ENCODE measurements at regions not wholly inside any gene's neighbourhood (a gene's known extent, or its start where the extent isn't known, plus 50 kb on each side); places are given as distances from the start of the nearest gene placed in this dataset.
"Not testable (repeated sequence)": the region's sequence is repeated elsewhere in the genome, so short reads cannot be mapped to it uniquely, and the experiment has no call there.

DNA sequence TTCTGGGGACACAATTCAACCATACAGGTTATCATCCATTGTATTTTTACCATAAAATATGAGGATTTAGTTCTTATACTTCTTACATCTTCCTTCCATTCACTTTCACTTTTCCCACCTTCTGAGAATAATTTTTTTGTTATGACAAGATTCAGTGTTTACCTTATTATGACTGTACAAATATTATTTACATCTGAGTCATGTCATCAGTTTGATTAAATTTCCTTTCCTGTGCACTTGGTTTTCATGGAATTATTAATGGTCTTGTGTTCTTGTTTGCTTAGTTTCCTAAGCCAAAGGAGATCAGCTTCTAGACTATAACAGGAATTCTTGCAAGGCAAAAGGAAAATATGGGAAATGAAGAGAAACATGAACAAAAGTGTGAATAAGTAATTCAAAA lies 366.5 kb downstream of the TMEM38B start:
- no peak for DNase-seq

DNA sequence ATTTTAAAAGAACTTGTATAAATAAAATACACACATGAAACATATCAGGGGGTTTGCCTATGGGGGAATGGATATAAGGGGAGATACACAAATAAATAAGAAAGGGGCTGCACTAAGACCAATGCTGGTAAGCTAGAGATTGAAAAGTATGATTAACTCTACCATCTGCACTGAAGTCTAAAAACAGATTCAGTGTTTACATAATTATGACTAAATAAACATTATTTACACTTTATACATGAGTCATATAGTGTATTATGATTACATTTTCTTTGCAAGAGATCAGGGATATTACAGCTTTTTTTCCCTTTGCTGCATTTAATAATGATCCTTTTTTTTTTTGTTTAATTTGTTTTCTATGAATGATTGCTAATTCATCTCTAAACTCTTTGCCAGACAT lies 367.9 kb downstream of the TMEM38B start:
- DNase-seq: no peak

DNA sequence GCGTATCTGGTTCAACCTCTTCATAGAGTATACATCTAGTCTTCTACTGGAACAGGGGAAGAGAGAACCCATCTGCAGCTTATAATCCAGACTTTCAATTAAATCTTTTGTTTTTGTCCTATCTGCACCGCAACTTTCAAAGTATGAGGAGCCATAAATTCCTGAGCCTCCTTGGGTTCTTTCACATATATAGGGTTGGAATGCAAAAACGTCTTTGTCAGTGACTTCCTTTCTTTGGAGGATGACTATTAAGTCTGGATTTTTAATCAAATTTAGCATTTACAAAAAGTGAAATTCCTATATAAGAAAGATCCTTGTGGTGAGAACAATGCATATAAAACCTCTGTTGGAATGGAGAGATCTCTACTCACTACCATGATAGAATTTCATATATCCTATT lies 370.8 kb downstream of the TMEM38B start:
- DNase-seq: no peak

DNA sequence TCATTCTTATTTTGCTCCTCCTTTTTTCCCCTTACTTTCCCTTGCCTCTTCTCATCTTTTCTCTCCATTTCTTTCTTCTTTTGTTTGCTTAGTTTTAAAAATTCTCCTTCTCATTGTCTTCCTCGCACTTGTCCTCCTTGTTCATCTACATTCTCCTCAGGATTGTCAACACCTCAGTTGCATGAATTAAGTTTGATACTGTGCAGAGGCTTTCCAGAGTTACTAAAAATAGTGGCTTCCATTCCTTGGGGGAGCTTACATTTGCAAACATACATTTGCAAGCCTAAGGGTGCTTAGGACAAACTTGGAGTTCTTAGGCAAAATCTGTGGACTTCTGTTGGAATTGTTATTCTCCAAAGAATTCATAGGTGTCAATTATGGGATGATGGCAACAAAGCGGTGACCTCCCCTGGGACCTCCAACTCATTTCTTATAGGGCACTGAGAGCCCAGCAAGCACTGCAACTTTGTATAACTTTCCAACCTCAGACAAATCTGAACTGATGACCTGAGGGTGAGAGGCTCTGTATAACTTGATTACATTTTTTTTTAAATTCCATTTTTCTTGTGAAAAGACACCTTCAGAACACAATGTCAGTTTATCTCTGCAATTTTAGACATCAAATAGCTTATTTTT lies 371.4 kb downstream of the TMEM38B start:
- no peak for DNase-seq

DNA sequence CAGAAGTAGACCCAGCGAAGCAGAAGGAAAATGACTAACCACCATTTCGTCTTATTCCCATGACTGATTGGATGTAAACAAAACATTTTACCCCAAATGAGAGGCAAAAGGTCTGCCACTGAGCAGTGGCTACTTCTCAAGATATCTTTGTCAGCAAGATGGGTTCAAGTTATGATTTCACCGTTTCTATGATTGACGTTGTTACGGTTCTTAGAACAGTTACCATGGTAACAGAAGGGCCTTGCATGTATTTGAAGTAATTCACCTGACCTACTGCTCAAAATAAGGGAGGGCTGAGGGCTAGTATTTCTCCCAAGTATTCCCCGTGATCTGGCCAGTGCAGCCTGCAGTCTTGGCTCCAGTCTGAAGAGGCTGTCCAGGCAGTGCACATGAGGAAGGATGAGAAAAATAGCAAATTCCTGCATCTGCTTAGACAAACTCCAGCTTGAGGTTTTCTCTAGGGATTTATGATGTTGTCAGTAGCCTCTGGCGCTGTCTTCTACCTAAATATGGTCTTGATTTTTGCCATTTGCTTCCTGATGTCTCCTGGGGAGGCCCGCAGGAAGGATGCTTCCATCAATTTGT lies 372.7 kb downstream of the TMEM38B start:
- no peak for DNase-seq

DNA sequence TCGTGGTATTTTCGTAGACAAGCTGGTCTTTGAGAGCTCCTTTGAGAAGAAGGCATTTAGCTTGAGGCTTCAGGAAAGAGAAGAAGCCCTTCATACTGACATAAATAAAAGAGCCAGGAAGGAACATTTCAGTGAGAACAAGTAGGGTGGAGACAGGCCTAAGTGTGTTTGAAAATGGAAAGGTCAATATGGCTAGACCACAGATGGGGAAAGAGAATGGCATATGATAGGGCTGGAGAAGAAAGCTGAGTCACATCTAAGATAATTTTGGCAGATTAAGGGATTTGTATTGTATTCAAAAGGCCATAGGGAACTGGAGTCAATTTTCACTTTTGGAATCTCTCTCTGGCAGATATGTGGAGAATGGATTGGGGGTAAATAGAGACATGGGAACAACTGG lies 374.9 kb downstream of the TMEM38B start:
- DNase-seq: no peak

DNA sequence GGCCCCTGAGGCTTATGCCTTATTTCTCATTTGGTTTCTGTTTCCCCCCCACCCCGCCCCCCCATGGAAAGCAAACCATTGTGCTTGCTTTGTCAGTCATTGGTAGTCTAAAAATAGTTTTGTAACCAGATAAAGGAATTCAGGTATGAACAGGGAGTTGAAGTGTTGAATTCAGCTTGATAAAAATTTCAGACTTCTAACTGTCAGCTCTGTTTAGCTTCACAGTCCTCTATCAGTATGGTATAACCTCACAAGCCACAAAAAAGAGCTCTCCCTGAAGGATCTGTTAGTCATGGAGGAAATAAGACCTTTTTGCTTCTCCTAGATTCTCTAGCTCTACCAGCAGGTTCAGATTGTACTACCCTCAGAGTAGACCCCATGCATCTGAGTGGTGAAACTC lies 378.1 kb downstream of the TMEM38B start:
- DNase-seq: no peak

DNA sequence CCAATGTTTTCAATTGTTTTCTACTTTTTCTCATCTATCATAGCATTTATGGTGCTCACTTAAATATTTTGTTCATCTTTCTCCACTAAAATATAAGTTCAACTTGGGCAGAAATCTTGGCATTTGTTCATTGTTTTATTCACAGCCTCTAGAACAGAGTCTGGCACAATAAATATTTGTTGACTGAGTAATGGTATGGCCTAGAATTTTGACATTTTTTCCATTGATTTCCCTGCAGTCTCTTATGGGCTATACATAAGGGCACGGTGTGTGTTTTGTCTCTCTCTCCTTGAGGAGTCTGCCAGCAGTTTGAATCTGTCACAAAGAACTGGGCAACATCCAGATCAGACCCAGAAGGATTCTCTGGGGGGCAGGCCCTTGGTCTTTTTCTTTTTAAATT lies 379.7 kb downstream of the TMEM38B start:
- DNase-seq: no peak

DNA sequence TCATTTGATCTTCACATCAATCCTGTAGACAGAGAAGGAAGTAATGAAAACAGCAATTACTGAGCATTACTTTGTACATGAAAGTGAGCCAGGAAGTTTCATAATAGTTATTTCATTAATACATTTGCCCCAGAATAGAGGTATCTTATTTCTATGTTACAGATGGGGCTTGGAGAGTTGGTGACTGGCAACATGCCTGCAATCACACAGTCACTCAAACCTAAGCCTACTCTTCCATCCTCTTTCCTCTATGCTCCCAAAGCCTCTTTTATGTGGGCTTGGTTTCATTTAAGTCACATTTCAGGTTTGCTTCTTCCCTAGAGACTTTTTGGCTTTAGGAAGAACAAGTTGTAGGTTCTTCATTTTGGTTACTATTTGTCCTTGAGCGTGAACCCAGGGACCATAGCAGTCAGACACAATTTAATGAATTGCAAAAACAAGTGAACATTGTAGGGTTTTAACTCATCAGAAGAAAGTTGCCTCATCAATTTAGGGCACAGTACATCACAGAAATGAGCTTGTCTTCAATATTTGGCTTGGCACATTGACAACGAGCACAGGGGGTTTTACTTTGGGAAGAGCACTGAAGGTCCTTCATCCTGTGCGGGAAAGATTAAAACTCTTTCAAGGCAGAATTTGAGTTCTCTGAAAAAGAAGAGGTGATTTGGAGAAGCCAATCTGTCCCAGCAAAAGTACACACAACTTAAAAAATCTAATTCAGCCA lies 381.1 kb downstream of the TMEM38B start:
- DNase-seq: no peak

DNA sequence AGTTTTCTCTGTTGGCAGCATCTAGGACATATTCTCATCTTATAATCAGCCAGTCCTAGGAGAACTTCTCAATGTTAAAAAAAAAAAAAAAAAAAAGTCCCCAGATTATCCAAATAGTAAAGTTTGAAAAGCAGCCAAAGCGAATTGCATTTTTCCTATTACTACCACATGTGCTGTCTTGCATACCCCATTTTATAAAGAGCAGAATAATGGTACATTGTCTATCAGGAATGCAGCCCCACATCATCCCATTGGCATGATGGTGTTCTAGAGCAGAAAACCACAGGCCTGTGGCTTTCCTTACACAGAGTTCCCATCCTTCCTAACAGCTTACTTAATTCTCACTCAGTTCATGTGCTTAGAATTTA lies 381.6 kb downstream of the TMEM38B start:
- DNase-seq: no peak

DNA sequence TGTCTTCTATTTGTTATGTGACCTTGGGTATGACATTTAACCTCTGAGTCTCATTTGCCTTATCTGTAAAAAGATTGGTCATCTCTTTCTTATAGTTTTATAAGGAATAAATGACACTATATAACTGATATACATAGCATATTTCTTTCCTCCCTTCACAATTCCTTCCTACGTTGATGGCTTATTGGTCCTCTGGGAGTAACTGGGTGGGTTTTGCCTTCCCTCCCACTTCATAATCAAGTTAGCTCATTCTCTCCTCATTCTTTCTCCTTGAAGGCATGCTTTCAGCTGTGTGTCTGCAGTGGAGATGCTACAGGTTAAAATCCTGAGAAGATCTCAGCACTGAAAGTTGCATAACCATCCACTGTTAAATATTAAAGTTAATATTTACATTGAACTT lies 382.4 kb downstream of the TMEM38B start:
- DNase-seq: no peak

DNA sequence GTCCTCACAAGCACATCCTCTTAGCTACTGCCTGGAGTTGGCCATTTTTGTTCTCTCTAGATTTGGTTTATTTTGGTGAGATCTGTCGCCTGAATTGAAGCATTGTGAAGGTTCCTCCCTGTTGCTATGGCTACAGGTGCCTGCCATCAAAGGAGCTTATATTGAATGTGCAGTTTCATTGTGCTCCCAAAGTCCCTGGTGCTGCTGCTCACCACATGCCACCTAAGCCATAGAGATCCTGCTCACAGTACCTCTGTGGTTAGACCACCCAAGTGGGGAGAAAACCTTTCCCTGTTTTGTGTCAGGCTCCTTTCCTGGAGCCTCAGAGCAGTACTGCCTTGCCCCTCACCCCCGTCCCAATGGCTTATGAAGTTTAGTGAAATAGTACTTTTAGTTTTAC lies 383.4 kb downstream of the TMEM38B start:
- DNase-seq: no peak

DNA sequence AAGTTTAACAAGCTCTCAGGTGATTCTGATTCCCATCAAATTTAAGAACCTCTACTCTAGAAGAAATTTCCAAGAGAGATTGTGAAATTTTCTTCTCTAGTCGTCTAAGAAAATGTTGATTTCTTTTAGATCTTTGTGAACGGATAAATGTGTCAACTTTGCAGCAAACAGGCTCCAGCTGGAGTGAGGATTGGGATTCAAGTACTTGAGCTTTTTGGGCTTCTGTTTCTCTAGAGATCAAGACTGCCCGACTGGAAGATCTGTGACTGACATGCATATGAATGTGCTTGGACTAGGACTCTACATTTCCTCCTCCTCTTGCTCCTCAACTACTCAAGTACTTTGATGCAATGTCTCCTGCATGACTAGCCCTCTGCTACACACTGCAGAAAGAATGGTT lies 388.3 kb downstream of the TMEM38B start:
- no peak for DNase-seq

DNA sequence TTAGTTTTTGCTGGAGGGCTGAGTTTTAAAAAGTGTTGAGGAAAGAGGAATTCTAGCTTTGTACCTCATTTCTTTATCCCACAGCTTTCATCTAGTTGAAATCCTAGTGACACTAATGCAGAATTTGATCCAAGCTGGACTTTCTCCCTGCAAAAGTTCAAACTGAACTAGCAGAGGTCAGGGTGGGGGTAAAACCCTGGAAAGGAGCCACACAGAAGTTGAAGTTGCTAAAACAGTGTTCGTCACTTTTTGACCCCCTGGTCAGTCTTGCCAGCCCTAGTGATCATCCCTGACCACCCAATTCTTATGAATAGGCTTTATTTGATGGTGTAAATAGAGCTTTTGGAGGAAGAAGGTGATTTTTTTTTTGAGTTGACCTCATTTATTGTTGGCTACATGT lies 390.4 kb downstream of the TMEM38B start:
- DNase-seq: no peak

DNA sequence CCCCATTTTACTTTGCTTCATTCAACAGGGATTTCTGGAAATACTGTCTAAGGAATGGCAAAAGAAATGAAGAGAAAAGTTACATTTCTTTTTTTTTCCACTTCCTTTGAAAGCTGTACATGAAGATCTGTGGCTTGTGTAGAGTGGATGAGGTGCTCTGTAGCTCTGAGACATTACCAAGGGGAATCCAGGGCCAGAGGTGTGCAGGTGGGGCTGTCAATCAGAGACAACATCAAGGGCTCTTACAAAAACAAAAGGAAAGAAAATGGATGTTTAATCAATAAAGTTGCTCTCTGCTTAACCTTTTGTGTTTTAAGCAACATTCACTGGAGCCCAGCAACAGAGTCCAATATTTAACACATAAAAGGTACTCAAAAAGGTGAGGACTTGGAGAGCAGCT lies 391.1 kb downstream of the TMEM38B start:
- DNase-seq: no peak

DNA sequence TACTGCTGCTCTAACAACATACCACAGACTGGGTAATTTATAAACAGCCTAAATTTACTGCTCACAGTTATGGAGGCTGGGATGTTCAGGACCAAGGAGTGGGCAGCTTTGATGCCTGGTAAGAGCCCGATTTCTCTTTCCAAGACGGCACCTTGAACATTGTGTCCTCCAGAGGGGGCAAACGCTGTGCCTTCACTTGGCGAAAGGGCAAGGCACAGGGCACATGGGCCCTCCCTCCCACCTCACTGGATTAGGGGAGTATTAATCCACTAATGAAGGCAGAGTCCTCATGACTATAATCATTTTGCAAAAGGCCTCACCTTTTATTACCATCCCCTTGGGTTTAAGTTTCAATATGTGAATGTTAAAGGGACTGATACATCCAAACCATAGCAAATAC lies 397.7 kb downstream of the TMEM38B start:
- no peak for DNase-seq

DNA sequence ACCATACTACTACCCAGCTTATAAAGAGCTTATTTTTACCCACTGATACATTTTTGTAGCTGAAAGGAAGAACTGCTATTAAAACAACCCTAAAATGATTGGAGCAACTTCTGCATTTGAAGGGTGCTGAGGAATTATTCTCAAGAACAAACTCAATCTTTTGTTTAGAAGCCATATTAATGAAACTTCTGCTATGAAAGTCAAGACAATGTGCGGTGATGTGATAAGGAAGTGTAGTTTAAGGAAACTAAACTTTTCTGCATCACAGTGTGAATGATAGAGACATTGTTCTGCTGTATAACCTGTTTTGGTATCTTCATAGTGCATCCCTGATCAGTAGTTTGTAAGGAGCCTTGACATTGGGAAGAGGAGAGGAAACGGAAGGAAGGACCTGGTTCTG lies 408.5 kb downstream of the TMEM38B start:
- DNase-seq: no peak

DNA sequence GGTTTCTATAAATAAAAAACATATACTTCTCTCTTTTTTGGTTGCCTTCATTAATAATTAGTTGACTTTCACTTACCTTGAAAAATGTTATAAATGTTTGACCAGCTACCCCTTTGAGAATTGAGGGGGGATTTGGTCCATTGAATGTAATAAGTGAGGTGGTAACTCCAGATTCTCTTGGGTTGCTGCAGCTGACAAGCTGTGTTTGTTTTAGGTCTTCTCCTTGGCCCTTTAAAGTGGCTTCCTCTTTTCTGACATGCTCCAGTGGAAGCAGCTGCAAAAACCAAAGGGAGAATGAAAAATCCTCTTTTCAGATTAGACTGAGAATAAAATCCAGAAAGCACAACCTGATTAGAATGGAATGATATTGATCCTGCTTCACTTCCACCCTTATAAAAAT lies 410.5 kb downstream of the TMEM38B start:
- no peak for DNase-seq

DNA sequence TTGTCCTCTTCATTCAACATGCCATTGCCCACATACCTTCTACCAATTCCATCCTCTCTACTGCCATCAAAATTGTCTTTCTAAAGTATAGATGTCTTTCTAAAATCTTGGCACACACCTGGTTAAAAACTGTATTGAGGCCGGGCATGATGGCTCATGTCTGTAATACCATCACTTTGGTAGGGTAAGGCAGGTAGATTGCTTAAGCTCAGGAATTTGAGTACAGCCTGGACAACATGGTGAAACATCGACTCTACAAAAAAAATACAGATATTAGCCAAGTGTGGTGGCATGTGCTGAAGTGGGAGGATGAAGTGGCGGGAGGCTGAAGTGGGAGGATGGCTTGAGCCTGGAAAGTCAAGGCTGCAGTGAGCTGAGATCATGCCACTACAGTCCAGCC lies 412.1 kb downstream of the TMEM38B start:
- DNase-seq: no peak

DNA sequence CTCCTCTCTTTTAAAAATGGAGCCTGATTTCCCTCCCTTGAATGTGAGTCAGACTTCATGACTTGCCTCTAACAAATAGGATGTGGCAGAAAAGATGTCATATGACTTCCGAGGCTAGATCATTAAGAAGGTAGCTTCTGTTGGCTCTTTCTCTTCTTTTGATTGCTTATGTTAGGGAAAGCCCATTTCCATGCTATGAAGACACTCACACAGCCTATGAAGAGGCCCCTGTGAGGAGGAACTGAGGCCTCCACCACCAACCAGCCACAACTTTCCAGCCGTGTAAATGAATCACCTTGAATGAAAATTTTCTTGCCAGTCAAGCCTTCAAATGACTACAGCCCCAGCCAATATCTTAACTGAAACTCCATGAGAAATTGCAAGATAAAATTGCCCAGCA lies 413.4 kb downstream of the TMEM38B start:
- DNase-seq: no peak

DNA sequence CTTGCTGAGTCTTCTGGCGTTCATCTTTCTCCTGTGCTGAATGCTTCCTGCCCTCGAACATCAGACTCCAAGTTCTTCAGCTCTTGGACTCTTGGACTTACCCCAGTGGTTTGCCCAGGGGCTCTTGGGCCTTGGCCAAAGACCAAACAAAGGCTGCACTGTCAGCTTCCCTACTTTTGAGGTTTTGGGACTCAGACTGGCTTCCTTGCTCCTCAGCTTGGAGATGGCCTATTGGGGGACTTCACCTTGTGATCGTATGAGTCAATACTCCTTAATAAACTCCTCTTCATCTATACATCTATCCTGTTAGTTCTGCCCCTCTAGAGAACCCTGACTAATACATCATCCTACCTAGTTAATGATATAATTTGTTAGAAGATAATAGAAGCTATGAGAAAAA lies 415.4 kb downstream of the TMEM38B start:
- not testable (repeated sequence) for DNase-seq

DNA sequence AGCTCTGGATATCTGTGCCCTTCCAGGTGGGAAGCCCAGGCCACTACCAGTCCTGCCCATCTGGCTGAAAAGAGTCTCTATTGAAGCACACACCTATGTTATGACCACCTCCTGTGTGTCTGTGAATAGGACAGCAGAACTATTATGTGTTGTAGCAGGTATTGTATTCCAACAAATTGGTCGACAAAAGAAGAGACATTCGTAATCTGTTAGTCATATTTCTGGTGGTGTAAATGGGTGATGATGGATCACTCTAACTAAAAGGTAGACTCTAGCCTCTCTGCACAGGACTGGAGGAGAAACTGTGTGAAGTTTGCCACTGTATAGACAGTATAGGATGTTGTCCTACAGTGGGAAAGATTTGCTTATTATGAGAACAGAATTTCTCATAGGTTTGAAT lies 416.1 kb downstream of the TMEM38B start:
- no peak for DNase-seq

DNA sequence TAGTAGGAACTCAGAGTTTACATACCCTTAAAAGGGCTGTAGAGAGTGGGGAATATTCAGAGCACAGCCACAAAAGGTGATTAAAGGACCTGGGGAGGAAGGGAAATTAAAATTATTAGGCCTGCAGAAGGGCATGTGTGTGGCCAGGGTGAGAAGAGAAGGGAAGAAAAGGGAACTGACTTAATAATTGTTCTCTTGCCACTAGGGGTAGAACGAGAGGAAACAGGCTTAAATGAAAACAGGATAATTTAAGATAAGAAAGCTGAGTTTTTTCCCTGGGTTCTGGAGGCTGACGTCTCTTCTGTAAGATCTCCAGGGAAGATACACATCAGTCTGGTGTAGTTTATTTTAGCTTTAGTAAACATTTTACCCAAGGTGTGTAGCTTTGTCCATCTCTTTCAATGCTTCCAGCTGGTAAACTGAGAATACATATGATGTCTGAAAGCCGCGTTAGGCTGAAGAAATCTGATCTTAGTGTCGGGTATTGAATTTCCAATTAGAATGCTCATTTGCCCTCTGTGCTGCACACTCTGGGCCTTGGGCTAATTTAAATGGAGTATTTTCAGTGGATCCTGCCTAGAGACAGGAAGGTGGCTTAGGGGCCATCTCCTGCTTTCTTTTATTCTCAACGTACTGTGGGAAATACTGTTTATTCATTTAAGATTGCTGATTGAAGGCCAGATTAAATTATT lies 416.8 kb downstream of the TMEM38B start:
- no peak for DNase-seq

DNA sequence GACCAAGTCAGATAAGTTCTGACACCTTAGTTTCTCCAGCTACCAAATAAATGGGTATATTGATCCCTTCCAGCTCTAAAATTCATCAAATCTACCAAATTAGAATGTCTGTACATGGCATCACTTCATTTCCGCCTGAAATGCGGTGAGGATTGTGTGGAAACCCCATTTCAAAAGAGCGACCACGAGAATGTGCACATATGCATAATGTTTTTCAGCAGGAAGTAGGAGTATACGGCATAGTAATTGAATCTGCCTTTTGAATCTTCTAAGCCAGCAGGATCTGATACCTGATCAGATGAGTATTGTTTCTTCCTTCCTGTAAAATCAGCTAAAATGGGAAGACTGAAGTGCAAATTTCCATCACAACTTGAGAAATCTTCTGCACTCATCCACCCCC lies 418.6 kb downstream of the TMEM38B start:
- DNase-seq: no peak
